Activated T-cell treated with anti-CD3 and anti-CD28 coated beads, Interleukin-2, amount 50 U/mL, for 72 hours (primary cell): ENCODE measurements at regions not wholly inside any gene's neighbourhood (a gene's known extent, or its start where the extent isn't known, plus 50 kb on each side); places are given as distances from the start of the nearest gene placed in this dataset.
"Not testable (repeated sequence)": the region's sequence is repeated elsewhere in the genome, so short reads cannot be mapped to it uniquely, and the experiment has no call there.

ENCODE experiments used
- ATAC-seq, 2 donors: fragments of 150-1000 bp; cut with Tn5 transposase; replicated peaks in 1 of 2; 2 replicates each; pipeline ENCODE4 v1.10.0; 2021; ENCODE audit warnings: moderate library complexity in 2 of 2, mild to moderate bottlenecking in 1 of 2
- DNase-seq, 2 donors: peaks; one replicate each; pipeline ENCODE4 v3.0.0; 2021 to 2022; ENCODE audit warnings: mixed read lengths in 1 of 2
- H3K27ac Mint-ChIP-seq: one replicate; pipeline ENCODE4 v1.8.0; 2022; ENCODE audit warnings: mild to moderate bottlenecking, moderate library complexity, mixed read lengths
- H3K27me3 Mint-ChIP-seq: one replicate; pipeline ENCODE4 v1.8.0; 2022; ENCODE audit warnings: low read depth, mixed read lengths
- H3K36me3 Mint-ChIP-seq, 2 donors: one replicate each; pipeline ENCODE4 v1.8.0; 2022; ENCODE audit warnings: mixed read lengths in 2 of 2, mild to moderate bottlenecking in 1 of 2; ENCODE audit not compliant: insufficient read depth in 2 of 2
- H3K4me1 Mint-ChIP-seq: one replicate; pipeline ENCODE4 v1.8.0; 2022; ENCODE audit warnings: low read depth, mixed read lengths
- H3K4me3 Mint-ChIP-seq, 2 donors: one replicate each; pipeline ENCODE4 v1.8.0; 2022; ENCODE audit warnings: mild to moderate bottlenecking in 2 of 2, mixed read lengths in 2 of 2, moderate library complexity in 2 of 2
- H3K9me3 Mint-ChIP-seq, 2 donors: one replicate each; pipeline ENCODE4 v1.8.0; 2022; ENCODE audit warnings: mixed read lengths in 2 of 2

DNA sequence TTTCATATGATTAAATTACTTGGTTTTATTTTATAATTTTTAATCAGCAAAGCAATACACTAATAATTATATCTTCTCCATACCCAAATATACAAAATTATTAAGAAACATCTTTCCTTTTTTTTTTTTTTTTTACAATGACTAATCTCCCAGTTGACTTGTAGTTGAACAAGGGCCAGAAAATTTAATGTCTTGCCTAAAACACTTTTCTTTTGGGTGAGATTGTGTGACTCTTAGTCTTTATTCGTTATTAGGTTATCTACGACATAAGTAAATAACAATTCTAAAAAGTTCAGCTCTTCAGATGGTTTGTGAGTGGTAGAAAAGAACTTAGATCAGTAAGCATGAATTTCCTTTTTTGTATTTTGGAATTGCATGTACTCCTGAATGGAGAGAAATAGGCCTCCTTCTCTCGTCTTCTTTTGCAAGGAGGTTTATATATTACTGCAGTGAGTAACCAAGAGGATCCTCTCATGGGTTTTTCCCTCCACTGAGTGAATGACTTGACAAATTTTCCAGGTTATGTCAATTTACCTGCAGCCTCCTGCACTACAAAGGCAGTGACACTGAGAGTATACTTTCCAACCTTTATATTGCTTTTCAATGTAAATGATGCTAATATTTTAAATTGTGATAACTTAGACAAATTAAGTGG is 364.5 kb upstream of the CITED2 start:
- no peaks in the 10 kb centered on the region for H3K9me3 Mint-ChIP-seq
- H3K27ac Mint-ChIP-seq: no peak overlapping the region
- H3K4me1 Mint-ChIP-seq: no peaks in the 10 kb centered on the region
- H3K27me3 Mint-ChIP-seq: peaks cover 19% of the 10 kb centered on the region
- DNase-seq (no peak), ATAC-seq (no peak)
- no peak overlapping the region for H3K4me3 Mint-ChIP-seq
- H3K36me3 Mint-ChIP-seq: no peaks in the 10 kb centered on the region

DNA sequence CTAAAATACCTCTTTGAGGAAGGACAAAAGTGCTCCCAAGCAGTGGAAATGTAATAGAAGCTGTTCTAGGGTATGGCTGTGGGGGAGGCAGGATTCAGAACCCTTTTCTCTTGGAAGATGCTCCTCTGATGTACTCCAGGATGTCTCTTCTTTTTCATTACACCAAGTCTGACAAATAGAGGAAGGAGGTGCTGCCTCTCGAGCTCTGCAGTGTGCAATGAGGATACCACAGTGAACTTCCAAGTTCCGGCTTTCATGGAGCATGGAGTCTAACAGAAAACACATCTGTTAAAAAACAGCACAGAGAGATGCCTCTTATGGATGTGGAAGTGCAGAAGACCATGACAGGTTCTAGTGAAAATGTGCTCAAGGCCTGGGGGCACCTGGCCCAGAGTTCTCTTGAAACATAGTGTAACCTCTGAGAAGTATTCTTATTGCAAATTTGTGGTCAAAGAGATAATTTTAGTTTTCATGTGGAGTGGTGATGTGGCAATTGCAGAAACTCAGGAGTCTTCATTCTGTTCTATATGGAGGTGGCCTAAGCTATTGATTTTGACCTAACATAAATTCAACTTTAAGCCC is 362.0 kb upstream of the CITED2 start:
- H3K4me1 Mint-ChIP-seq: no peaks in the 10 kb centered on the region
- peaks cover 27% of the 10 kb centered on the region for H3K27me3 Mint-ChIP-seq
- H3K4me3 Mint-ChIP-seq: no peak overlapping the region
- H3K27ac Mint-ChIP-seq: no peak overlapping the region
- no peaks in the 10 kb centered on the region for H3K9me3 Mint-ChIP-seq
- no peaks in the 10 kb centered on the region for H3K36me3 Mint-ChIP-seq
- ATAC-seq (no peak), DNase-seq (no peak)

DNA sequence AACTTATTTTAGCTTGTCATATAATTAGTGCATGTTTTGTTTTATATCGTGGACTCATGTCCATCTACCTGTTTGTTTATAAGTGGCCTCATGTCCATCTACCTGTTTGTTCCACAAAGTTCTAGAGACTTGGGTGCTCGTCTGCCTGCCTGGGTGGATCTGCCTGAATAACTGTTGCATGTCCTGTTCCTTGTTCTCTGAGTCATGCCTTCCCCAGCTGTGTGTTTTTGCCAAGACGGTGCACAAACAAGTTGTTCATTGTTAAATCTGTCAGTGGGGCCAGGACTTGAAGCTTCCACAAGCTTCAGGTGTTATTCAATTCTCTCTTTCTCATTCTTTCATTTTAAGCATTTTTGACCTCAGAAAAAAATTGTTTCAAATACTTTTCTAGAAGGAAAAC is 358.0 kb upstream of the CITED2 start:
- ATAC-seq (no peak), DNase-seq (no peak)
- Mint-ChIP-seq H3K9me3 (no peaks in the 10 kb centered on the region), H3K4me3 (no peak overlapping the region), H3K27ac (no peak overlapping the region), H3K36me3 (no peaks in the 10 kb centered on the region), H3K4me1 (no peaks in the 10 kb centered on the region), H3K27me3 (peaks cover 16% of the 10 kb centered on the region)

- no peak for ATAC-seq
- Mint-ChIP-seq H3K27ac (no peak overlapping the region), H3K9me3 (peaks cover 0 to 3% of the 10 kb centered on the region in 2 donors), H3K36me3 (peaks cover 0 to 1% of the 10 kb centered on the region in 2 donors), H3K4me3 (no peak overlapping the region), H3K4me1 (no peaks in the 10 kb centered on the region), H3K27me3 (peaks cover 16% of the 10 kb centered on the region)
- no peak for DNase-seq
Measured at GRCh38 chr6:139730340-139730974, 356.0 kb upstream of the CITED2 start.

- Mint-ChIP-seq H3K4me1 (no peaks in the 10 kb centered on the region), H3K27ac (no peak overlapping the region), H3K27me3 (peaks cover 16% of the 10 kb centered on the region), H3K4me3 (no peak overlapping the region), H3K36me3 (peaks cover 0 to 1% of the 10 kb centered on the region in 2 donors), H3K9me3 (peaks cover 0 to 3% of the 10 kb centered on the region in 2 donors)
- DNase-seq (no peak), ATAC-seq (no peak)
Measured at GRCh38 chr6:139728876-139729427, 354.5 kb upstream of the CITED2 start.

- not testable (repeated sequence) for H3K36me3 Mint-ChIP-seq, H3K27me3 Mint-ChIP-seq, H3K27ac Mint-ChIP-seq
Measured at GRCh38 chr6:139726272-139726671, 351.8 kb upstream of the CITED2 start.

DNA sequence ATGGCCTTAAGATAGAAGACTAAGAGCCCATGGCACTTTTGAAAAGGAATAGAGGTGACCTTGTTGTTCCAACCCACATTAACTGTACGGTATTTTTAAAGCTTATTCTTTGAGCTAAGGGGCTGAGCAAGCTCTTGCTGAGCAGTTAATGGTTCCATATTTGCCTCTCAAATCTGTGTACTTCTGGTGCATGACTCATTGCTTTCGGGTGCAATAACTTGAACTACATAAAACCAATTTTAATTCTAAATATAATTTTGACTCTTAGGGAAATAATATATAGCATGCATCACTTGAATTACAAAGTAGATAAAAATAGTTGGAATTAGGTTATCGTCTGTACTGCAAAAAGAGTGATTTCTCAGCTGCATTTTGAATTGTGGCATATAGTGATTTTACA is 348.1 kb upstream of the CITED2 start:
- Mint-ChIP-seq H3K4me3 (no peak overlapping the region), H3K27ac (no peak overlapping the region), H3K4me1 (no peaks in the 10 kb centered on the region), H3K27me3 (peaks cover 9% of the 10 kb centered on the region), H3K9me3 (peaks cover 0 to 4% of the 10 kb centered on the region in 2 donors), H3K36me3 (peaks cover 0 to 1% of the 10 kb centered on the region in 2 donors)
- no peak for DNase-seq
- ATAC-seq: no peak

More at GRCh38 chr6:139726272-139726671, 351.8 kb upstream of the CITED2 start:
- not testable (repeated sequence) for ATAC-seq, DNase-seq, H3K9me3 Mint-ChIP-seq, H3K4me1 Mint-ChIP-seq, H3K4me3 Mint-ChIP-seq

- Mint-ChIP-seq H3K4me1 (no peaks in the 10 kb centered on the region), H3K27me3 (peaks cover 9% of the 10 kb centered on the region), H3K4me3 (no peak overlapping the region), H3K27ac (no peak overlapping the region), H3K9me3 (peaks cover 0 to 4% of the 10 kb centered on the region in 2 donors), H3K36me3 (peaks cover 0 to 1% of the 10 kb centered on the region in 2 donors)
- DNase-seq (no peak), ATAC-seq (no peak)
Measured at GRCh38 chr6:139721954-139722353, 347.5 kb upstream of the CITED2 start.

GRCh38 chr6:139713900-139714506 is 339.6 kb upstream of the CITED2 start:
- Mint-ChIP-seq H3K4me1 (no peaks in the 10 kb centered on the region), H3K9me3 (no peaks in the 10 kb centered on the region), H3K4me3 (no peak overlapping the region), H3K27ac (no peak overlapping the region), H3K27me3 (no peaks in the 10 kb centered on the region), H3K36me3 (no peaks in the 10 kb centered on the region)
- no peak for DNase-seq
- ATAC-seq: no peak

DNA sequence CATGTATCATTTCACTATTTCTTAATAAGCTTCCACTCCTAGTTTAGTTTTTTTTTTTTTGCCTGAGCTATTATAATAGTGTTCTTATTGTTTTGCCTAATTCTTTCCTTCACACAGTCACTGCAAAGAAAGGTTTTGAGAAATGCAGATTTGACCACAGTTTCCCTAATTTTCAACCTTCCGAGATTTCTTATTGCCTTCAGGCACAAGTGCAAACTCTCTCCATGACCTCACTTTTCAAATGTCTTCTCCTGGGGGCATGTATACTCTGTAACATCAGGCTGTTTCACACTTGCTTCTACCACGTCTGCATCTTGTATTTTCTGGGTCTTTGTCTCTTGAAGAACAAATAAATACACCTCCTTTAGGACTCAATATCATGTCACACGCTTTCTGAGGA is 339.0 kb upstream of the CITED2 start:
- DNase-seq (no peak), ATAC-seq (no peak)
- Mint-ChIP-seq H3K27ac (no peak overlapping the region), H3K27me3 (no peaks in the 10 kb centered on the region), H3K4me1 (no peaks in the 10 kb centered on the region), H3K36me3 (no peaks in the 10 kb centered on the region), H3K9me3 (no peaks in the 10 kb centered on the region), H3K4me3 (no peak overlapping the region)

DNA sequence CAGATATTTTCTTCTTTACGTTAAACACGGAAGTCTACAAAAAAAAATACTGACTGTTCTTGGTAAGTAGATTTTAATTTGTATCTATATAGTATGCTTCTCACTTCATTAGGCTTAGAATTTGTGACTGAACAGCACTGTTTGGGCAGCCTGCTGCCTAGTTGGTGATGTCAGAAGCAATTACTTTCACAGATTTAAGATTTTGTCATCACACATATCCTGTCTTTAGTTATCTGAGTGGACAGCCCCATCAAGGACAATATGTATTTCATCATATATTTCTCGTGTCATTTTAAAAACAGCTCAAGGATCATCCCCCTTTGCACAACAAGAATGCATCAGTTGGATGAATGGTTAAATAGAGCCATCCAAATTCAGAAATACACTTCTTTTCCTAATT is 338.4 kb upstream of the CITED2 start:
- Mint-ChIP-seq H3K27ac (no peak overlapping the region), H3K9me3 (no peaks in the 10 kb centered on the region), H3K27me3 (no peaks in the 10 kb centered on the region), H3K4me3 (no peak overlapping the region), H3K4me1 (no peaks in the 10 kb centered on the region), H3K36me3 (no peaks in the 10 kb centered on the region)
- ATAC-seq: no peak
- no peak for DNase-seq

- ATAC-seq (no peak), DNase-seq (no peak)
- Mint-ChIP-seq H3K36me3 (no peaks in the 10 kb centered on the region), H3K9me3 (no peaks in the 10 kb centered on the region), H3K4me3 (no peak overlapping the region), H3K27me3 (no peaks in the 10 kb centered on the region), H3K27ac (no peak overlapping the region), H3K4me1 (no peaks in the 10 kb centered on the region)
Measured at GRCh38 chr6:139711804-139712585, 337.5 kb upstream of the CITED2 start.

DNA sequence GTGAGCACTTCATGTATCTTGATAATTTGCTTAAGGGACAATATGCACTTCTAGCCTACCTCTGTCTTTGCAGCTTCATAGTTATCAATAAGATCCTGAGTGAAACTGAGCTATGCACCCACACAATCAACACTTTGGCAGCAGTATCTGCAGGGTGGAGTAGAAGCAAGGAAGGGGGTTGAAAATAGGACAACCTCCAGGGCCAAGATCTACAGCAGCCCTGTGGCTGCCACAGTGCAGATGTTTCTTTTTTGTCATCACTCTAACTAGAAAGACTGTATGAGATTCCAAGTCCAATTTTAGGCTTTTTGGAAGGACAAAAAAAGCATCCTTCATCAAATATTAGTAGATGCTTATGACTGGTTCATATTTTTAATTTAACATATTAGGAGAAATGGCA is 336.1 kb upstream of the CITED2 start:
- Mint-ChIP-seq H3K4me1 (no peaks in the 10 kb centered on the region), H3K4me3 (no peak overlapping the region), H3K36me3 (no peaks in the 10 kb centered on the region), H3K9me3 (no peaks in the 10 kb centered on the region), H3K27me3 (no peaks in the 10 kb centered on the region), H3K27ac (no peak overlapping the region)
- DNase-seq (no peak), ATAC-seq (no peak)
